ENCODE measurements at regions not wholly inside any gene's neighbourhood (a gene's known extent, or its start where the extent isn't known, plus 50 kb on each side); places are given as distances from the start of the nearest gene placed in this dataset.

GRCh38 chr7:131945957-131946544 is 389.6 kb upstream of the PODXL start:
- peaks cover 10% of the 10 kb centered on the region for H3K36me3 ChIP-seq (replicated peaks; ENCODE audit: low read depth, low read length)
- H3K9me3 ChIP-seq (ENCODE audit: insufficient read depth, low read length), result peaks cover 10% of the 10 kb centered on the region
- TF ChIP-seq EZH2phosphoT487 (IDR thresholded peaks at IDR 0.05; ENCODE audit: low read depth), result no peak
- TF ChIP-seq CTCF (IDR thresholded peaks at IDR 0.05; ENCODE audit: low read depth, low read length), result no peak
- peak overlapping the region; percentile 36; the same call in 1 of the 2 replicates for H3K9ac ChIP-seq (ENCODE audit: low read length)
- no peaks in the 10 kb centered on the region for H4K20me1 ChIP-seq (ENCODE audit: insufficient read depth, low read length)
- H2AFZ ChIP-seq (ENCODE audit: low read depth, low read length), result peak overlapping the region; percentile 77; the same call in 1 of the 2 replicates
- H3K79me2 ChIP-seq (ENCODE audit: low read length), result no peaks in the 10 kb centered on the region
- H3K27ac ChIP-seq (ENCODE audit: low read length), result no peak overlapping the region
- peak overlapping the region; percentile 71 for H3K4me3 ChIP-seq (ENCODE audit: low read length)
- peaks cover 11% of the 10 kb centered on the region for H3K4me1 ChIP-seq (ENCODE audit: low read length)
- H3K4me2 ChIP-seq (ENCODE audit: low read length), result peak overlapping the region; percentile 82
- H3K27me3 ChIP-seq (ENCODE audit: low read depth, low read length), result peaks cover 11% of the 10 kb centered on the region

GRCh38 chr7:131945313-131945911 is 389.0 kb upstream of the PODXL start:
- Histone ChIP-seq H4K20me1 (ENCODE audit: insufficient read depth, low read length) (no peaks in the 10 kb centered on the region), H3K4me1 (ENCODE audit: low read length) (peaks cover 17% of the 10 kb centered on the region), H3K9me3 (ENCODE audit: insufficient read depth, low read length) (peaks cover 16% of the 10 kb centered on the region), H2AFZ (ENCODE audit: low read depth, low read length) (peak overlapping the region; percentile 77), H3K27ac (ENCODE audit: low read length) (no peak overlapping the region), H3K9ac (ENCODE audit: low read length) (peak overlapping the region; percentile 36), H3K27me3 (ENCODE audit: low read depth, low read length) (peaks cover 11% of the 10 kb centered on the region), H3K4me2 (ENCODE audit: low read length) (peak overlapping the region; percentile 82), H3K79me2 (ENCODE audit: low read length) (no peaks in the 10 kb centered on the region), H3K4me3 (ENCODE audit: low read length) (peak overlapping the region; percentile 71), H3K36me3 (replicated peaks; ENCODE audit: low read depth, low read length) (peaks cover 17% of the 10 kb centered on the region)
- TF ChIP-seq EZH2phosphoT487 (IDR thresholded peaks at IDR 0.05; ENCODE audit: low read depth) (no peak), CTCF (IDR thresholded peaks at IDR 0.05; ENCODE audit: low read depth, low read length) (peak; percentile 84)

GRCh38 chr7:131944556-131945069 is 388.2 kb upstream of the PODXL start:
- no peak overlapping the region for H3K27ac ChIP-seq (ENCODE audit: low read length)
- H3K9ac ChIP-seq (ENCODE audit: low read length), result peak overlapping the region; percentile 31; the same call in 1 of the 2 replicates
- H3K36me3 ChIP-seq (replicated peaks; ENCODE audit: low read depth, low read length), result peaks cover 22% of the 10 kb centered on the region
- H2AFZ ChIP-seq (ENCODE audit: low read depth, low read length), result 0 out of 2 replicates have a peak overlapping the region, but pooled peaks have one; percentile 35
- H4K20me1 ChIP-seq (ENCODE audit: insufficient read depth, low read length), result no peaks in the 10 kb centered on the region
- H3K27me3 ChIP-seq (ENCODE audit: low read depth, low read length), result peaks cover 11% of the 10 kb centered on the region
- H3K4me2 ChIP-seq (ENCODE audit: low read length), result peak overlapping the region; percentile 82
- H3K9me3 ChIP-seq (ENCODE audit: insufficient read depth, low read length), result peaks cover 20% of the 10 kb centered on the region
- no peak overlapping the region for H3K4me3 ChIP-seq (ENCODE audit: low read length)
- TF ChIP-seq CTCF (IDR thresholded peaks at IDR 0.05; ENCODE audit: low read depth, low read length) (no peak), EZH2phosphoT487 (IDR thresholded peaks at IDR 0.05; ENCODE audit: low read depth) (no peak)
- no peaks in the 10 kb centered on the region for H3K79me2 ChIP-seq (ENCODE audit: low read length)
- peaks cover 25% of the 10 kb centered on the region for H3K4me1 ChIP-seq (ENCODE audit: low read length)

GRCh38 chr7:131943646-131944045 is 387.2 kb upstream of the PODXL start:
- Histone ChIP-seq H4K20me1 (ENCODE audit: insufficient read depth, low read length) (no peaks in the 10 kb centered on the region), H3K36me3 (replicated peaks; ENCODE audit: low read depth, low read length) (peaks cover 23% of the 10 kb centered on the region), H3K4me3 (ENCODE audit: low read length) (no peak overlapping the region), H3K9me3 (ENCODE audit: insufficient read depth, low read length) (peaks cover 22% of the 10 kb centered on the region), H3K27me3 (ENCODE audit: low read depth, low read length) (peaks cover 11% of the 10 kb centered on the region), H3K4me1 (ENCODE audit: low read length) (peaks cover 34% of the 10 kb centered on the region), H3K27ac (ENCODE audit: low read length) (no peak overlapping the region), H3K79me2 (ENCODE audit: low read length) (no peaks in the 10 kb centered on the region), H2AFZ (ENCODE audit: low read depth, low read length) (no peak overlapping the region), H3K4me2 (ENCODE audit: low read length) (no peak overlapping the region), H3K9ac (ENCODE audit: low read length) (no peak overlapping the region)
- no peak for TF ChIP-seq EZH2phosphoT487 (IDR thresholded peaks at IDR 0.05; ENCODE audit: low read depth)
- no peak for TF ChIP-seq CTCF (IDR thresholded peaks at IDR 0.05; ENCODE audit: low read depth, low read length)

Data from OCI-LY3 (cell line).